ENCODE measurements at regions not wholly inside any gene's neighbourhood (a gene's known extent, or its start where the extent isn't known, plus 50 kb on each side); places are given as distances from the start of the nearest gene placed in this dataset.

DNA sequence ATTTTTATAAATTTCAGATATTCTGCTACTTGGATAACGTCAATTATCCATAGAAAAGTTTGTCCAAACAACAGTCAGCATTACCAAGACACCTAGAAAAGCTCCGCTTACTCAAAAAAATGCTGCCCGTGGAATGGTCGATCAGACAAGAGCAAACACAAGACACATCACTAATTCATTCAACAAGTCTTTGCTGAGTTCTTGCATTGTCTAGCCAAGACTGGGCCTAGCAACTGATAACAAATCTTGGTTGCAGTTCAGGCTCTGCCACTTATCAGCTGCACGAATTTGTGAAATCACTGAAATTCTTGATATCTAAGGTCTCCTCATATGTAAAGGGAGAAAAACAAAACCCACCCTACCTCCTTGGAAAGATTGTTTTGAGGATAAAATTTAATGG lies 168.3 kb downstream of the AKR1D1 start:
- peaks cover 0 to 7% (median 0%) of the 10 kb centered on the region in 3 donors for H3K9me3 ChIP-seq
- no peaks in the 10 kb centered on the region for H3K27me3 ChIP-seq
- no peaks in the 10 kb centered on the region for H3K36me3 ChIP-seq (replicated peaks in 1 of 2; ENCODE audit: insufficient read depth in 1 of 2, low read depth in 2 of 2)
- intact Hi-C loops (cut with DNase I) = no loop called here
- ATAC-seq = no peak
- WGBS, 2 donors = 75 to 81% methylated on average over 5 of the region's 5 CpGs
- peaks cover 14% of the 10 kb centered on the region for H3K4me1 ChIP-seq
- TF ChIP-seq, protein P1, sequence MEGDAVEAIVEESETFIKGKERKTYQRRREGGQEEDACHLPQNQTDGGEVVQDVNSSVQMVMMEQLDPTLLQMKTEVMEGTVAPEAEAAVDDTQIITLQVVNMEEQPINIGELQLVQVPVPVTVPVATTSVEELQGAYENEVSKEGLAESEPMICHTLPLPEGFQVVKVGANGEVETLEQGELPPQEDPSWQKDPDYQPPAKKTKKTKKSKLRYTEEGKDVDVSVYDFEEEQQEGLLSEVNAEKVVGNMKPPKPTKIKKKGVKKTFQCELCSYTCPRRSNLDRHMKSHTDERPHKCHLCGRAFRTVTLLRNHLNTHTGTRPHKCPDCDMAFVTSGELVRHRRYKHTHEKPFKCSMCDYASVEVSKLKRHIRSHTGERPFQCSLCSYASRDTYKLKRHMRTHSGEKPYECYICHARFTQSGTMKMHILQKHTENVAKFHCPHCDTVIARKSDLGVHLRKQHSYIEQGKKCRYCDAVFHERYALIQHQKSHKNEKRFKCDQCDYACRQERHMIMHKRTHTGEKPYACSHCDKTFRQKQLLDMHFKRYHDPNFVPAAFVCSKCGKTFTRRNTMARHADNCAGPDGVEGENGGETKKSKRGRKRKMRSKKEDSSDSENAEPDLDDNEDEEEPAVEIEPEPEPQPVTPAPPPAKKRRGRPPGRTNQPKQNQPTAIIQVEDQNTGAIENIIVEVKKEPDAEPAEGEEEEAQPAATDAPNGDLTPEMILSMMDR (IDR thresholded peaks at IDR 0.05) = no peak
- TF ChIP-seq POLR2A (IDR thresholded peaks at IDR 0.05) = no peak
- H3K4me3 ChIP-seq = no peak overlapping the region
- H3K27ac ChIP-seq = no peak overlapping the region
- DNase-seq = no peak

DNA sequence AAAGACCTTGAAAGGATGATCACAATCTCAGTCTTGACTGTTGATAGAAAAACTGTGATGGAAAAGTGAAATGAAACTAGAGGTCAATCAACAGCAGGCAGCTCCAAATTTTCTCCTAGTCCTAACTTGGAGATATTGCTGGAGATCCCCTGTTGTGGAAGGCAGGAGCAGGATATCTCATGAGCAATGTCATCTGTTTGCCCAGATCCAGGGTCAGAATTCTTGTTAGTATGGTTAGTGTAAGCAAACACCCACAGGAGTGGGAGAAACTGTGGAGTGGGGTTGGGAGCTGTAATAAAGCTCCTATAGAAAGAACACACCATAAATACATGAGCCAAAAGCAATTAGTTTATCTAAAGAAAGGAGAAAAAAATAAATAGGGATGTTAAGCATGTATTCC lies 169.0 kb downstream of the AKR1D1 start:
- TF ChIP-seq POLR2A (IDR thresholded peaks at IDR 0.05) = no peak
- Histone ChIP-seq H3K27me3 (no peaks in the 10 kb centered on the region), H3K36me3 (replicated peaks in 1 of 2; ENCODE audit: insufficient read depth in 1 of 2, low read depth in 2 of 2) (no peaks in the 10 kb centered on the region), H3K9me3 (peaks cover 0 to 7% (median 0%) of the 10 kb centered on the region in 3 donors), H3K4me3 (no peak overlapping the region), H3K27ac (no peak overlapping the region), H3K4me1 (peaks cover 14% of the 10 kb centered on the region)
- DNase-seq = no peak
- ATAC-seq = no peak
- intact Hi-C loops (cut with DNase I) = no loop called here

DNA sequence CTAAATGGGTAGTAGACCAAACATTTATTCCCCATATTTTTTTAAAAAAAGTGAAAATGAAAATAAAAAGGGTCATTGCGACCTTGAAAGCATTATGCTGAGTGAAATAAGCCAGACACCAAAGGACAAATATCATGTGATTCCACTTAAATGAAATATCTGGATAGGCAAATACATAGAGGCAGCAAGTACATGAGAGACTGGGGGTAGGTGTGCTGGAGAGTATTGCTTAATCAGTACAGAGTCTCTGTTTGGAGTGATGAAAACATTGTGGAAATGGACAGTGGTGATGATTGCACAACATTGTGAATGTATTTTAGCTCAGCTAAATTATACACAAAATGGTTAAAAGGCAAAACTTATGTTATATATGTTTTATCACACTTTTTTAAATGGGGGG lies 169.4 kb downstream of the AKR1D1 start:
- H3K9me3 ChIP-seq = peaks cover 0 to 7% (median 0%) of the 10 kb centered on the region in 3 donors
- intact Hi-C loops (cut with DNase I) = no loop called here
- 72 to 89% methylated on average over 1 of the region's 1 CpG for WGBS, 2 donors
- TF ChIP-seq, protein P1 (IDR thresholded peaks at IDR 0.05) = no peak
- TF ChIP-seq POLR2A (IDR thresholded peaks at IDR 0.05) = no peak
- no peak overlapping the region for H3K27ac ChIP-seq
- DNase-seq (no peak), ATAC-seq (no peak)
- peaks cover 14% of the 10 kb centered on the region for H3K4me1 ChIP-seq
- H3K4me3 ChIP-seq = no peak overlapping the region
- no peaks in the 10 kb centered on the region for H3K36me3 ChIP-seq (replicated peaks in 1 of 2; ENCODE audit: insufficient read depth in 1 of 2, low read depth in 2 of 2)
- H3K27me3 ChIP-seq = no peaks in the 10 kb centered on the region

DNA sequence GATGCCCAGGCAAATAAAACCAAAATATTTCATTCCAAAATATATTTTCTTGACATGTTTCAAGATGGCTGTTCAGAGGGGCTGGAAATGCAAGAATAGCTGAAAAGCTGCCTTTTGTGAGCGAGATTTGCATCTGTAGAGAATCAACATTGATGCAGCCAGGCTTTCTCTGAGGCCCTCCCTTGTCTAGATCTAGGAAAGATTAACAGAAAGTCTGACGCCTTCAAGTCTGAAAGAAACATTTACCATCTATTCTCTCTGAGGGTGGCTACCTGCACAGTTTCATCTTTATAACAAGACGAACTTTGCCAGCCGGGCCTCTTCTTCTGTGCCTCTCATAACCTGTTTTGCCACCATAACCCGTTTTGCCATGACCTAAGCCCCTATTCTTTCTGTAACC lies 170.2 kb downstream of the AKR1D1 start:
- TF ChIP-seq POLR2A (IDR thresholded peaks at IDR 0.05) = no peak
- TF ChIP-seq, protein P1 (IDR thresholded peaks at IDR 0.05) = no peak
- DNase-seq = no peak

DNA sequence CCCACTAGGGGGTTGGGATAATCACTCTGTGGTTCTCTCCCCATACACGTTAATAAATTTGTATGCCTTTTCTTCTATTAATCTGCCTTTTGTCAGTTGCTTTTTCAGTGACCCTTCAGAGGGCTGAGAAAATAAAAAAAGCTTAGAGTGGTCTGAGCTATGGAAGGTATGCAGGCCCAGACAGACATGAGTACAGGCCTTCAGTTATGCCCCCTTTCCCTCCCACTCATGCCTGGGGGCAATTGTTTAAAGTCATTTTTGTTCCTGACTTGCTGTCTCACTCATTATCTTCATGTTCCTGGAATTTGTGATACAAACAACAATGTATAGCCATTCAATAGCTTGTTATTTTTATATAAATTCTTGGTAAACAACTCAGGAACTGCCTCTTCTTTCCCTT lies 170.8 kb downstream of the AKR1D1 start:
- Histone ChIP-seq H3K27ac (no peak overlapping the region), H3K4me1 (peaks cover 14% of the 10 kb centered on the region), H3K36me3 (replicated peaks in 1 of 2; ENCODE audit: insufficient read depth in 1 of 2, low read depth in 2 of 2) (no peaks in the 10 kb centered on the region), H3K9me3 (peaks cover 0 to 7% (median 0%) of the 10 kb centered on the region in 3 donors), H3K4me3 (no peak overlapping the region), H3K27me3 (no peaks in the 10 kb centered on the region)
- no peak for TF ChIP-seq POLR2A (IDR thresholded peaks at IDR 0.05)
- TF ChIP-seq, protein P1 (IDR thresholded peaks at IDR 0.05) = no peak
- ATAC-seq = no peak
- intact Hi-C loops (cut with DNase I) = no loop called here
- no peak for DNase-seq
- WGBS, 2 donors = 68% methylated on average over 1 of the region's 1 CpG

More for the DNA sequence above, 170.2 kb downstream of the AKR1D1 start:
- H3K9me3 ChIP-seq = peaks cover 0 to 7% (median 0%) of the 10 kb centered on the region in 3 donors
- intact Hi-C loops (cut with DNase I) = no loop called here
- no peaks in the 10 kb centered on the region for H3K36me3 ChIP-seq (replicated peaks in 1 of 2; ENCODE audit: insufficient read depth in 1 of 2, low read depth in 2 of 2)
- peaks cover 14% of the 10 kb centered on the region for H3K4me1 ChIP-seq
- H3K4me3 ChIP-seq = no peak overlapping the region
- ATAC-seq = no peak
- whole genome bisulfite sequencing, 2 donors = 81 to 83% methylated on average over 5 of the region's 5 CpGs
- no peaks in the 10 kb centered on the region for H3K27me3 ChIP-seq
- no peak overlapping the region for H3K27ac ChIP-seq
